HL-60/S4 treated with retinoic acid at 250 ng/mL for 4 days and 3 days (cell line): ENCODE measurements at regions not wholly inside any gene's neighbourhood (a gene's known extent, or its start where the extent isn't known, plus 50 kb on each side); places are given as distances from the start of the nearest gene placed in this dataset.
"Not testable (repeated sequence)": the region's sequence is repeated elsewhere in the genome, so short reads cannot be mapped to it uniquely, and the experiment has no call there.

Experiments used
- in situ Hi-C: fragments of 300-500 bp; cut with MboI; formaldehyde crosslinking; loops from 2 replicates; pipeline ENCODE4 v1.7.0; 2022; ENCODE audit warnings: low sequenced_read_pairs

GRCh38 chr4:9505341-9505740 lies 61.1 kb downstream of the DEFB131A start:
- in situ Hi-C loops, result not testable (repeated sequence)

GRCh38 chr4:9506672-9507071 lies 62.5 kb downstream of the DEFB131A start:
- in situ Hi-C loops, result not testable (repeated sequence)

DNA sequence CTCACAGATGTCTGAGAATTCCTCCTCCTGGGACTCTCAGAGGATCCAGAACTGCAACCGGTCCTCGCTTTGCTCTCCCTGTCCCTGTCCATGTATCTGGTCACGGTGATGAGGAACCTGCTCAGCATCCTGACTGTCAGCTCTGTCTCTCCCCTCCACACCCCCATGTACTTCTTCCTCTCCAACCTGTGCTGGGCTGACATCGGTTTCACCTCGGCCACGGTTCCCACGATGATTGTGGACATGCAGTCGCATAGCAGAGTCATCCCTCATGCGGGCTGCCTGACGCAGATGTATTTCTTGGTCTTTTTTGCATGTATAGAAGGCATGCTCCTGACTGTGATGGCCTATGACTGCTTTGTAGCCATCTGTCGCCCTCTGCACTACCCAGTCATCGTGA lies 68.7 kb downstream of the DEFB131A start:
- in situ Hi-C loops, result not testable (repeated sequence)

DNA sequence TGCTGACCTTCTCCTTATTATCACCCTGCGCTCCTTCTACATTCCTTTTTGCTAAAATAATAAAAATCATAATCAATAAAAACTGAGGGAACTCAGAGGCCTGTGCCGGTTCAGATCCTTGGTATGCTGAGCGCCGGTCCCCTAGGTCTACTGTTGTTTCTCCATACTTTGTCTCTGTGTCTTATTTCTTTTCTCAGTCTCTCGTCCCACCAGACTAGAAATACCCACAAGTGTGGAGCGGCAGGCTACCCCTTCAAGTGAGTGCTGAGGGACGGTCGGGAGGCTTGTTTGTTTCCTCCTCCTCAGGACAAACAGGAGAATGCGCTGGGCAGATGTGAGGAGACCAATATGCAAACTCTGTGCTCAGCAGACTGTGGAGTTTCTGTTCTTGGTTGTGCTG lies 75.4 kb downstream of the DEFB131A start:
- in situ Hi-C loops, result not testable (repeated sequence)

DNA sequence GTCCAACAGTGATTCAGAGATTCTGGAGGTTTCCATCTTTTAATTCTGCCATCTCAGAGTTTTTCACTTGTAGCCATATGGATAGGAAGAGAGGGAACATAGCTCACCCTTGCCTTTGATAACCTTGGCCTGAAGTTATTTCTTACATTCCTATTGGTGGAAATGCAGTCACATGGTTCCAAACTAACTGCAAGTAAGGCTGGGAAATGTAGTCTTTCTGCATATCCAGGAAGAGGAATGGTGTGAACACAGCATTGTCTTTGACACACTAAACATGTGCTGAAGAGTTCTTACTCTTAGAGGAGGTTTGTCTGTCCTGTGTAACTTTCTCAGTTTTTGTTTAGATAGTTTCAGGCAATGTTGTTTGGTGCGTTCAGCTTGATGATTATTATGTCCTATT lies 78.7 kb downstream of the DEFB131A start:
- in situ Hi-C loops, result not testable (repeated sequence)

- in situ Hi-C loops, result not testable (repeated sequence)
Measured at GRCh38 chr4:9524406-9524805, 80.2 kb downstream of the DEFB131A start.

DNA sequence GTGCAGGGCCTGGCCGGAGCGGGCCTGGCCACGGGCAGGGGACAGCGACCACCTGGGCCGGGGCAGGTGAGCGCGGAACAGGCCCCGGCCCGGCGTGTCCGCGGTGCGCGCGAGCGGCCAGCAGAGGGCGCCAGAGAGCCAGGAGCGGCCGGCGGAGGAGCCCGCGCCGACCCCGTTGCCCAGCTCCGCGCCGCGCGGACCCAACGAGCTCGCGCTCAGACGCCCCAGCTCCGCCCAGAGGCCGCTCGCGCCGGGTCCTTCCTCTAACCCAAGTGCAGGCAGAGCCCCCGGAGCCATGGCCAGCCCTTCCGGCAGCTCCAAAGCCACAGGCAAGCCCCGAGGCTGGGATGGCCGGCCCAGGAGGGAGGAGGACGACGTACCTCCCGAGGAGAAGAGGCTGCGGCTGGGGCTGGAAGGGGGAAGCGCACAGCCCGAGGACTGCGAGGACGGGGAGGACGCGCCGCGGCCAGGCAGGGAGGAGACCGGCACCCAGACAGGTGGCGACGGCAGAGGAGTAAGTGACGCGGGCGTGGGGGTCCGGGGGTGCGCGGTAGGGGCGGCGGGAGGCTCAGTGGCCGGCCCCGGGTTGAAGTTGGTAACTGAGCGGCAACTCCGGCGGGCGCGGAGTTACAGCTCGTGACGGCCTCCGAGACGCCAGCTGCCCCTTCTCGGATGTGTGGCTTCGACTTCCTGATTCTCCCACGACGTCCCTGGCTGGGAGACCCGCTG lies 88.1 kb downstream of the DEFB131A start:
- in situ Hi-C loops, result loop anchor here (25.0 kb wide), 1 partner anchor 130 kb away; no protein-coding TSS in a partner anchor

DNA sequence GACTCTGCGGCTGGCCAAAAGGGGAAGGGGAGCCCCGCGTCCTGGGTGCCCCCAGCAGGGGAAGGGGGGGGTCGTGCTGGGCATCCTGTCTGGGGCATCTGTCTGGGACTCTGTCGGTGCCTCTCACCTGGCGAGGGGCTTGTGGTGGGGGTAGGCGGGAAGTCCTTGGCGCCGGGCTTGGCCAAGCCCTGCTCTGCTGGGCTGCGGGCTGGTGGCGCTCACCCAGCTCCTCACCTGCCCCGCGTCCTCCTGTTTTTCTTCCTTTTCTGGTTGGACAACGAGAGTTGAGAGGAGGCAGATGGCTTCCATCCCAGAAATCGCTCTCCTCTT lies 88.6 kb downstream of the DEFB131A start:
- in situ Hi-C loops, result loop anchor here (25.0 kb wide), 1 partner anchor 129 kb away; no protein-coding TSS in a partner anchor

GRCh38 chr4:9537101-9537500 lies 92.9 kb downstream of the DEFB131A start:
- in situ Hi-C loops, result loop anchor here (25.0 kb wide), 1 partner anchor 125 kb away; no protein-coding TSS in a partner anchor

DNA sequence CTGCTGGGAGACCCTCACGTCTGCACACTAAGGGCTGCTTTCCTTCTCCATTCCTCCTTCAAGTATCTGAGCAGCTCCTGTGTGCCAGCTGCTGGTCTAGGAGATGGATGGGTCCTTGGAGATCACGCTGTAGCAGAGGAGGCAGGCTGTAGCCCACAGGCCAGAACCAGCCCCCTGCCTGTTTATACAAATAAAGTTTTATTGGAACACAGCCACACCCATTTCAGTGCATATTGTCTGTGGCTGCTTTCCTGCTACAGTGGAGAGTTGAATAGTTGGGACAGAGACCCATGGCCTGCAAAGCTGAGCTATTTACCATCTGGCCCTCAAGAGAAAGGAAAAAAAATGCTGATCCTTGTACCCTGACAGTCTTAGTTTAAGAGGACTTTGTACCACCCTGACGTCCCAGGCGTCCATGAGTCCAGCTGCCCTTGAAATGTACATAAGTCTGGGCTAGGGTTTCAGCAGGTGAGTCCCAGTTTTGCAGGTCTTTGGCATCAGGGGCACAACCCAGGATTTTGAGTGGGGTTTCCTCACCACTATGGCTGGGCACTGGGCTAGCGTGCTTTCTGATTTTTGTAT lies 95.8 kb downstream of the DEFB131A start:
- in situ Hi-C loops, result loop anchor here (25.0 kb wide), 1 partner anchor 122 kb away; no protein-coding TSS in a partner anchor

GRCh38 chr4:9541388-9541915 lies 97.2 kb downstream of the DEFB131A start:
- in situ Hi-C loops, result loop anchor here (25.0 kb wide), 1 partner anchor 121 kb away; no protein-coding TSS in a partner anchor

- in situ Hi-C loops, result loop anchor here (25.0 kb wide), 1 partner anchor 117 kb away; no protein-coding TSS in a partner anchor
Measured at GRCh38 chr4:9544851-9545250, 100.6 kb downstream of the DEFB131A start.

DNA sequence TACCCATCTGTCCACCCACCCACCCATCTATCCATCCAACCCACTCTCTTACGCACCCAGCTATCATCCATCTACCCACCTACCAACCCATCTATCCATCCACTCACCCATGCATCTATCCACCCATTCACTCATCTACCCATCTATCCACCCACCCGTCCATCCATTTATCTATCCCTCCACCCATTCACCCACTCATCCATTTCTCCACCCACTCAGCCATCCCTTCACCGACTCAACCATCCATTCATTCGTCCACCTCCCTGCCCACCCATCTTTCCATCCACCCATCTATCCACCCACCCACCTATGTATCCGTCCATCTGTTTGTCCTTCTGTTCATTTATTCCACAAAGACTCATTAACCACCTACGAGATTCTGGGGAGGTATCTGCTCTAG lies 103.3 kb downstream of the DEFB131A start:
- in situ Hi-C loops, result loop anchor here (25.0 kb wide), 1 partner anchor 115 kb away; no protein-coding TSS in a partner anchor

DNA sequence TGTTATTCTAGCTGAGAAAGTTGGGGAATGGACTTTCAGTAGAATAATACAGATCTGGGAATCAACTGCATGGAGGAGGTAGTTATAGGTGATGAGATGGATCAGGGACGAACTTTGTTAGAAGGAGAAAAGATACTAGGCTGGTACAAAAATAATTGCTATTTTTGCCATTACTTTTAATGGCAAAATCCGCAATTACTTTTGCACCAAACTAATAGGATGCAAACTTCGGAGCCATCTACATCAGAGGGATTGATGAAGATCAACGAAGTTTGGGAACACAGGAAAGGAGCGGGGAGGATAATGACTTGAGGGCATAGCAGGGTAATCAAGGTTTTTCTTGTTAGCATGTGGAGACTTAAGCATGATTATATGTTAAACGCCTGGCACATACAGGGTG lies 111.9 kb downstream of the DEFB131A start:
- in situ Hi-C loops, result not testable (repeated sequence)

GRCh38 chr4:9577869-9578268 lies 133.7 kb downstream of the DEFB131A start:
- in situ Hi-C loops, result not testable (repeated sequence)

- in situ Hi-C loops, result not testable (repeated sequence)
Measured at GRCh38 chr4:9582880-9583279, 138.7 kb downstream of the DEFB131A start.

- in situ Hi-C loops, result no loop called here
Measured at GRCh38 chr4:9592010-9592409, 147.8 kb downstream of the DEFB131A start.

DNA sequence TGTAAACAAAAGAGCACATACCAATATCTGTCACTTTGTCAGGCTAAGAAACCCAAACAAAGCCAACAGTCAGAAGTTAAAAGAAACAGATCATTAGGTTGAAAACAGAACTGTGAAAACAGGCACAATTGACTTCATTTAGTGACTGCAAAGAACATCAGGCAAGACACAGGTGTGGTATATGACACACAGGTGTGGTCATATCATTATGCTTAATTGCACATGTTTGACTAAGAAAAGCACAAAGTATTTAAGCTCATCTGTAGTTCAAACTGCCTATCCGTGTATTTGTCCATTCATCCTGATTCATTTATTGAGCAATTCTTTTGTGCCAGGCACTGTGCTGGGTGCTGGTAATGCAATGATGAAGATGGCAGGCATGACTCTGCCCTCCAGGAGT lies 150.7 kb downstream of the DEFB131A start:
- in situ Hi-C loops, result no loop called here

DNA sequence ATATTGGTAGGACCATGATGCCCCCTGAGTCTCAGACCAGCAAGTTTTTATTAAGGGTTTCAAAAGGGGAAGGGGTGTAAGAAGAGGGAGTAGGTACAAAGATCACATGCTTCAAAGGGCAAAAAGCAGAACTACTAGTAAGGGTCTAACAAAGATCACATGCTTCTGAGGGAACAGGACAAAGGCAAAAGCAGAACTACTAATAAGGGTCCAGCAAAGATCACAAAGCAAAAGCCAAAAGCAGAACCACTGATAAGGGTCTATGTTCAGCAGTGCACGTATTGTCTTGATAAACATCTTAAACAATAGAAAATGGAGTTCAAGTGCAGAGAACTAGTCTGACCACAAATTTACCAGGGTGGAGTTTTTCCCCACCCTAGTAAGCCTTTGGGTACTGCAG lies 151.3 kb downstream of the DEFB131A start:
- in situ Hi-C loops, result not testable (repeated sequence)

GRCh38 chr4:9599266-9599665 lies 155.1 kb downstream of the DEFB131A start:
- in situ Hi-C loops, result no loop called here

GRCh38 chr4:9600246-9600645 lies 156.0 kb downstream of the DEFB131A start:
- in situ Hi-C loops, result no loop called here

GRCh38 chr4:9602389-9602914 lies 158.2 kb downstream of the DEFB131A start:
- in situ Hi-C loops, result no loop called here
